ENCODE measurements at regions not wholly inside any gene's neighbourhood (a gene's known extent, or its start where the extent isn't known, plus 50 kb on each side); places are given as distances from the start of the nearest gene placed in this dataset.

DNA sequence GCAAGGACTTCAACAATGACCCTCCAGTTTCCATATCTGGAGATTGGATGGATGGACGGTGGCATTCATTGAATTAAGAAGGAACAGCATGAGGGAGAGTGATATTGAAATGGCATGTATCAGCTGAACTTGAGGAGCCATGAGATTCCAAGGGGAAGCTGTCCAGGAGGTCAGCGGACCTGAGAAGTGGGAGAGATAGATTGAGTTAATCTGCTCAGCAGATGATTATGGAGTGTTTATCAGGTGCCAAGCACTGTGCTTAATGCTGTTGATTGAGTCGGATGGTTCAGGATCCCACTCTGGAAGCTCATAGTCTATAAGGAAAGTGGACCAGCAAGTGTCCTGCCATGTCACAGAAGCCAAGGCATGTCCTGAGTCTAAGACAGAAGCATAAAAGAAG is 581.3 kb downstream of the INSC start:
- TF ChIP-seq SPI1 (IDR thresholded peaks at IDR 0.05; ENCODE audit: low read depth, low read length) (no peak), POLR2AphosphoS5 (IDR thresholded peaks at IDR 0.05; ENCODE audit: low read depth, low read length) (no peak)
